ENCODE measurements at regions not wholly inside any gene's neighbourhood (a gene's known extent, or its start where the extent isn't known, plus 50 kb on each side); places are given as distances from the start of the nearest gene placed in this dataset.
"Not testable (repeated sequence)": the region's sequence is repeated elsewhere in the genome, so short reads cannot be mapped to it uniquely, and the experiment has no call there.

- Histone ChIP-seq H3K9ac (ENCODE audit: low read length) (no peak overlapping the region), H3K9me3 (ENCODE audit: control insufficient read depth, low read length) (no peaks in the 10 kb centered on the region), H3K4me1 (ENCODE audit: control insufficient read depth, insufficient read depth, low read length) (no peaks in the 10 kb centered on the region), H3K27me3 (replicated peaks; ENCODE audit: control insufficient read depth, insufficient read depth, low read length) (no peaks in the 10 kb centered on the region), H3K36me3 (ENCODE audit: control insufficient read depth, insufficient read depth, low read length, severe bottlenecking) (no peaks in the 10 kb centered on the region), H3K4me3 (ENCODE audit: low read length) (no peak overlapping the region)
- DNase-seq (ENCODE audit: low read depth) = peak; percentile 14
These were observed 411.9 kb upstream of the ARRDC3 start for GRCh38 chr5:91794856-91795548.

- Histone ChIP-seq H3K9me3 (ENCODE audit: control insufficient read depth, low read length) (no peaks in the 10 kb centered on the region), H3K4me3 (ENCODE audit: low read length) (no peak overlapping the region), H3K4me1 (ENCODE audit: control insufficient read depth, insufficient read depth, low read length) (no peaks in the 10 kb centered on the region), H3K36me3 (ENCODE audit: control insufficient read depth, insufficient read depth, low read length, severe bottlenecking) (no peaks in the 10 kb centered on the region), H3K27me3 (replicated peaks; ENCODE audit: control insufficient read depth, insufficient read depth, low read length) (no peaks in the 10 kb centered on the region), H3K9ac (ENCODE audit: low read length) (no peak overlapping the region)
- DNase-seq (ENCODE audit: low read depth) = peak; percentile 4
These were observed 411.3 kb upstream of the ARRDC3 start for GRCh38 chr5:91794455-91794854.

- Histone ChIP-seq H3K4me3 (ENCODE audit: low read length) (no peak overlapping the region), H3K4me1 (ENCODE audit: control insufficient read depth, insufficient read depth, low read length) (no peaks in the 10 kb centered on the region), H3K9me3 (ENCODE audit: control insufficient read depth, low read length) (no peaks in the 10 kb centered on the region), H3K36me3 (ENCODE audit: control insufficient read depth, insufficient read depth, low read length, severe bottlenecking) (no peaks in the 10 kb centered on the region), H3K27me3 (replicated peaks; ENCODE audit: control insufficient read depth, insufficient read depth, low read length) (no peaks in the 10 kb centered on the region), H3K9ac (ENCODE audit: low read length) (no peak overlapping the region)
- peak; percentile 50 for DNase-seq (ENCODE audit: low read depth)
These were observed 404.6 kb upstream of the ARRDC3 start for GRCh38 chr5:91787718-91788117.

- H3K4me3 ChIP-seq (ENCODE audit: low read length) = no peak overlapping the region
- H3K4me1 ChIP-seq (ENCODE audit: control insufficient read depth, insufficient read depth, low read length) = no peaks in the 10 kb centered on the region
- H3K36me3 ChIP-seq (ENCODE audit: control insufficient read depth, insufficient read depth, low read length, severe bottlenecking) = no peaks in the 10 kb centered on the region
- no peaks in the 10 kb centered on the region for H3K27me3 ChIP-seq (replicated peaks; ENCODE audit: control insufficient read depth, insufficient read depth, low read length)
- no peak for DNase-seq (ENCODE audit: low read depth)
- no peaks in the 10 kb centered on the region for H3K9me3 ChIP-seq (ENCODE audit: control insufficient read depth, low read length)
- H3K9ac ChIP-seq (ENCODE audit: low read length) = no peak overlapping the region
These were observed 394.6 kb upstream of the ARRDC3 start for GRCh38 chr5:91777671-91778070.

GRCh38 chr5:91776249-91776648, 393.1 kb upstream of the ARRDC3 start:
- Histone ChIP-seq H3K4me1 (ENCODE audit: control insufficient read depth, insufficient read depth, low read length) (no peaks in the 10 kb centered on the region), H3K27me3 (replicated peaks; ENCODE audit: control insufficient read depth, insufficient read depth, low read length) (no peaks in the 10 kb centered on the region), H3K9ac (ENCODE audit: low read length) (no peak overlapping the region), H3K4me3 (ENCODE audit: low read length) (no peak overlapping the region), H3K36me3 (ENCODE audit: control insufficient read depth, insufficient read depth, low read length, severe bottlenecking) (no peaks in the 10 kb centered on the region), H3K9me3 (ENCODE audit: control insufficient read depth, low read length) (no peaks in the 10 kb centered on the region)
- no peak for DNase-seq (ENCODE audit: low read depth)

GRCh38 chr5:91770400-91770799, 387.3 kb upstream of the ARRDC3 start:
- no peaks in the 10 kb centered on the region for H3K27me3 ChIP-seq (replicated peaks; ENCODE audit: control insufficient read depth, insufficient read depth, low read length)
- no peaks in the 10 kb centered on the region for H3K9me3 ChIP-seq (ENCODE audit: control insufficient read depth, low read length)
- H3K36me3 ChIP-seq (ENCODE audit: control insufficient read depth, insufficient read depth, low read length, severe bottlenecking) = no peaks in the 10 kb centered on the region
- H3K9ac ChIP-seq (ENCODE audit: low read length) = no peak overlapping the region
- no peak overlapping the region for H3K4me3 ChIP-seq (ENCODE audit: low read length)
- no peak for DNase-seq (ENCODE audit: low read depth)
- H3K4me1 ChIP-seq (ENCODE audit: control insufficient read depth, insufficient read depth, low read length) = no peaks in the 10 kb centered on the region

GRCh38 chr5:91757383-91757782, 374.3 kb upstream of the ARRDC3 start:
- H3K4me3 ChIP-seq (ENCODE audit: low read length); H3K9me3 ChIP-seq (ENCODE audit: control insufficient read depth, low read length); H3K27me3 ChIP-seq (replicated peaks; ENCODE audit: control insufficient read depth, insufficient read depth, low read length); DNase-seq (ENCODE audit: low read depth); H3K9ac ChIP-seq (ENCODE audit: low read length); H3K4me1 ChIP-seq (ENCODE audit: control insufficient read depth, insufficient read depth, low read length); H3K36me3 ChIP-seq (ENCODE audit: control insufficient read depth, insufficient read depth, low read length, severe bottlenecking): not testable (repeated sequence)

- Histone ChIP-seq H3K4me3 (ENCODE audit: low read length) (no peak overlapping the region), H3K36me3 (ENCODE audit: control insufficient read depth, insufficient read depth, low read length, severe bottlenecking) (no peaks in the 10 kb centered on the region), H3K4me1 (ENCODE audit: control insufficient read depth, insufficient read depth, low read length) (no peaks in the 10 kb centered on the region), H3K27me3 (replicated peaks; ENCODE audit: control insufficient read depth, insufficient read depth, low read length) (no peaks in the 10 kb centered on the region), H3K9ac (ENCODE audit: low read length) (no peak overlapping the region), H3K9me3 (ENCODE audit: control insufficient read depth, low read length) (no peaks in the 10 kb centered on the region)
- no peak for DNase-seq (ENCODE audit: low read depth)
These were observed 371.9 kb upstream of the ARRDC3 start for GRCh38 chr5:91754990-91755389.

- H3K27me3 ChIP-seq (replicated peaks; ENCODE audit: control insufficient read depth, insufficient read depth, low read length); H3K9me3 ChIP-seq (ENCODE audit: control insufficient read depth, low read length); DNase-seq (ENCODE audit: low read depth); H3K9ac ChIP-seq (ENCODE audit: low read length); H3K4me3 ChIP-seq (ENCODE audit: low read length); H3K36me3 ChIP-seq (ENCODE audit: control insufficient read depth, insufficient read depth, low read length, severe bottlenecking); H3K4me1 ChIP-seq (ENCODE audit: control insufficient read depth, insufficient read depth, low read length): not testable (repeated sequence)
These were observed 361.4 kb upstream of the ARRDC3 start for GRCh38 chr5:91744470-91744869.

- Histone ChIP-seq H3K9ac (ENCODE audit: low read length) (no peak overlapping the region), H3K4me1 (ENCODE audit: control insufficient read depth, insufficient read depth, low read length) (no peaks in the 10 kb centered on the region), H3K27me3 (replicated peaks; ENCODE audit: control insufficient read depth, insufficient read depth, low read length) (no peaks in the 10 kb centered on the region), H3K4me3 (ENCODE audit: low read length) (no peak overlapping the region), H3K36me3 (ENCODE audit: control insufficient read depth, insufficient read depth, low read length, severe bottlenecking) (no peaks in the 10 kb centered on the region), H3K9me3 (ENCODE audit: control insufficient read depth, low read length) (no peaks in the 10 kb centered on the region)
- no peak for DNase-seq (ENCODE audit: low read depth)
These were observed 359.4 kb upstream of the ARRDC3 start for GRCh38 chr5:91742550-91742949.

- Histone ChIP-seq H3K9ac (ENCODE audit: low read length) (no peak overlapping the region), H3K4me1 (ENCODE audit: control insufficient read depth, insufficient read depth, low read length) (no peaks in the 10 kb centered on the region), H3K36me3 (ENCODE audit: control insufficient read depth, insufficient read depth, low read length, severe bottlenecking) (no peaks in the 10 kb centered on the region), H3K27me3 (replicated peaks; ENCODE audit: control insufficient read depth, insufficient read depth, low read length) (no peaks in the 10 kb centered on the region), H3K9me3 (ENCODE audit: control insufficient read depth, low read length) (no peaks in the 10 kb centered on the region), H3K4me3 (ENCODE audit: low read length) (no peak overlapping the region)
- no peak for DNase-seq (ENCODE audit: low read depth)
These were observed 358.8 kb upstream of the ARRDC3 start for GRCh38 chr5:91741764-91742505.

Measured in adipocyte (in vitro differentiated cells).